ENCODE measurements at regions not wholly inside any gene's neighbourhood (a gene's known extent, or its start where the extent isn't known, plus 50 kb on each side); places are given as distances from the start of the nearest gene placed in this dataset.

DNA sequence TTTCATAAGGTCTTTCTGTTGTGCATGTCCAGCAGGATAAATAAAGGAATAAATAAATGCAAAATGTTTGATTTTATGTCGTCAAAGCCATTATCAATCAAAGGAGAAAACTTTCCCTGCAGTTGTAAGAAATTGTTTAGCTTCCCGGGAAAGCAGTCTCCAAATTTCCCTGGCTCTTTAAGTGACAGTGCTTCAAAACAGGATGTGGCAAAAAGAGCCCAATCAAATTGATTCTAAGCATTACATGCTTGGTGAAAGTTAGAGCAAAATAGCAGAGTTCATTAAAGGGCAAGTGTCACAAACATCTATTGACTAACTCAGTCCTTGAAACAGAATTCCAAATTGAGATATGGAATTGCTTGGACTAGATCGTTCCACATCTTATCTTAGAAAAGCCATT lies 704.1 kb downstream of the PRELID2 start:
- TF ChIP-seq, protein P1, sequence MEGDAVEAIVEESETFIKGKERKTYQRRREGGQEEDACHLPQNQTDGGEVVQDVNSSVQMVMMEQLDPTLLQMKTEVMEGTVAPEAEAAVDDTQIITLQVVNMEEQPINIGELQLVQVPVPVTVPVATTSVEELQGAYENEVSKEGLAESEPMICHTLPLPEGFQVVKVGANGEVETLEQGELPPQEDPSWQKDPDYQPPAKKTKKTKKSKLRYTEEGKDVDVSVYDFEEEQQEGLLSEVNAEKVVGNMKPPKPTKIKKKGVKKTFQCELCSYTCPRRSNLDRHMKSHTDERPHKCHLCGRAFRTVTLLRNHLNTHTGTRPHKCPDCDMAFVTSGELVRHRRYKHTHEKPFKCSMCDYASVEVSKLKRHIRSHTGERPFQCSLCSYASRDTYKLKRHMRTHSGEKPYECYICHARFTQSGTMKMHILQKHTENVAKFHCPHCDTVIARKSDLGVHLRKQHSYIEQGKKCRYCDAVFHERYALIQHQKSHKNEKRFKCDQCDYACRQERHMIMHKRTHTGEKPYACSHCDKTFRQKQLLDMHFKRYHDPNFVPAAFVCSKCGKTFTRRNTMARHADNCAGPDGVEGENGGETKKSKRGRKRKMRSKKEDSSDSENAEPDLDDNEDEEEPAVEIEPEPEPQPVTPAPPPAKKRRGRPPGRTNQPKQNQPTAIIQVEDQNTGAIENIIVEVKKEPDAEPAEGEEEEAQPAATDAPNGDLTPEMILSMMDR (conservative IDR thresholded peaks at IDR 0.05; ENCODE audit: low read length), result no peak
- no peak for TF ChIP-seq EZH2phosphoT487 (IDR thresholded peaks at IDR 0.05; ENCODE audit: borderline replicate concordance)
- H3K4me2 ChIP-seq (ENCODE audit: low read depth, low read length, poor library complexity, severe bottlenecking), result no peak overlapping the region
- H3K9ac ChIP-seq (ENCODE audit: low read depth, low read length, poor library complexity, severe bottlenecking), result no peak overlapping the region
- H3K27me3 ChIP-seq (ENCODE audit: insufficient read depth, low read length, poor library complexity, severe bottlenecking), result no peaks in the 10 kb centered on the region
- no peak overlapping the region for H2AFZ ChIP-seq (ENCODE audit: low read length)
- 0 out of 2 replicates have a peak, but pooled peaks cover under 1% of the 10 kb centered on the region for H3K9me2 ChIP-seq (replicated peaks; ENCODE audit: low read depth, low read length)
- H3K79me2 ChIP-seq (ENCODE audit: insufficient read depth, low read length), result no peaks in the 10 kb centered on the region
- H3K9me3 ChIP-seq (ENCODE audit: insufficient read depth, low read depth, low read length), result no peaks in the 10 kb centered on the region
- H4K20me1 ChIP-seq (ENCODE audit: insufficient read depth, low read length, poor library complexity, severe bottlenecking), result no peaks in the 10 kb centered on the region
- H3F3A ChIP-seq (ENCODE audit: low read depth), result no peaks in the 10 kb centered on the region
- H3K36me3 ChIP-seq (ENCODE audit: insufficient read depth, low read length), result no peaks in the 10 kb centered on the region
- no peak overlapping the region for H3K4me3 ChIP-seq (ENCODE audit: low read length, poor library complexity, severe bottlenecking)
- H3K4me1 ChIP-seq (ENCODE audit: insufficient read depth, low read length, poor library complexity, severe bottlenecking), result no peaks in the 10 kb centered on the region

DNA sequence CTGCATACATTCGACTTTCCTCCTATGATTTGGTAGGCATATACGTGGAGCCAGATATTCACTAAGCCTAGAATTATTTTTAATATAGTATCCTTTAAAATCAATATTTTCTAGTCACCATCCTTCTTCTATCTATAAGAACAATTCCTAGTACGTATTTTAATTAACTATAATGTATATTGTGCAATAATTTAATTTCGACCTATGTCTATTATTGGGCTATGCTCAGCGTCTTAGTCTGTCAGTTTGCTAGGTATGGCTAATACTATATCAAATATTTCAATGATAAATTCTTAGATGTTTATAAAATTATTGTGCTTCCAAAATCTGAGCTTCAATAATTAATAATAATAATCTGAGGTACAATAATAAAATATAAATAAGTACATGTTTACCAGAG lies 705.3 kb downstream of the PRELID2 start:
- Histone ChIP-seq H4K20me1 (ENCODE audit: insufficient read depth, low read length, poor library complexity, severe bottlenecking) (no peaks in the 10 kb centered on the region), H3F3A (ENCODE audit: low read depth) (no peaks in the 10 kb centered on the region), H2AFZ (ENCODE audit: low read length) (no peak overlapping the region), H3K9me2 (replicated peaks; ENCODE audit: low read depth, low read length) (no peaks in the 10 kb centered on the region), H3K4me3 (ENCODE audit: low read length, poor library complexity, severe bottlenecking) (no peak overlapping the region), H3K4me1 (ENCODE audit: insufficient read depth, low read length, poor library complexity, severe bottlenecking) (no peaks in the 10 kb centered on the region), H3K9me3 (ENCODE audit: insufficient read depth, low read depth, low read length) (no peaks in the 10 kb centered on the region), H3K79me2 (ENCODE audit: insufficient read depth, low read length) (no peaks in the 10 kb centered on the region), H3K9ac (ENCODE audit: low read depth, low read length, poor library complexity, severe bottlenecking) (no peak overlapping the region), H3K36me3 (ENCODE audit: insufficient read depth, low read length) (no peaks in the 10 kb centered on the region), H3K27me3 (ENCODE audit: insufficient read depth, low read length, poor library complexity, severe bottlenecking) (no peaks in the 10 kb centered on the region), H3K4me2 (ENCODE audit: low read depth, low read length, poor library complexity, severe bottlenecking) (no peak overlapping the region)
- TF ChIP-seq EZH2phosphoT487 (IDR thresholded peaks at IDR 0.05; ENCODE audit: borderline replicate concordance), result no peak
- TF ChIP-seq, protein P1 (conservative IDR thresholded peaks at IDR 0.05; ENCODE audit: low read length), result no peak

DNA sequence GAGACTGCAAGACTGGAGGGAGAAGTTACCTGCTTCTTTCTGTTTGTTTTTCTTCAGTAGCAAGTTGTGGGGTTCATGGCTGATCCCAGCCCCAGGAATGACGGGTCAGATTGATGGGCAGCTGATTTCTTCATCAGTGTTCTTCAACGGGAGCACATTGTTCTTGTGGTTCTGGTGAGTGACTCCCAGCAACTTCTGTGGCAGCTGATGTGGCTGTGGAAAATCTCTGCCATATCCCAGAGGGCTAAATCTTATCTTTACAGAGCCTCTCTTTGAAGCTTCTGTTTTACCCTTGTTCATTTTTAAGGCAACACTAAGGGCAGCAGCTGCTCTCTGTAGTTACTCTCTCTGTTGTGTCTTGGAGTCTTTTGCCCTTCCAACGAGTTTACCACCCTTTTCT lies 710.3 kb downstream of the PRELID2 start:
- no peaks in the 10 kb centered on the region for H3K36me3 ChIP-seq (ENCODE audit: insufficient read depth, low read length)
- no peak overlapping the region for H3K4me2 ChIP-seq (ENCODE audit: low read depth, low read length, poor library complexity, severe bottlenecking)
- H3F3A ChIP-seq (ENCODE audit: low read depth), result no peaks in the 10 kb centered on the region
- H3K9me2 ChIP-seq (replicated peaks; ENCODE audit: low read depth, low read length), result no peaks in the 10 kb centered on the region
- H3K4me1 ChIP-seq (ENCODE audit: insufficient read depth, low read length, poor library complexity, severe bottlenecking), result no peaks in the 10 kb centered on the region
- no peak overlapping the region for H3K9ac ChIP-seq (ENCODE audit: low read depth, low read length, poor library complexity, severe bottlenecking)
- H3K79me2 ChIP-seq (ENCODE audit: insufficient read depth, low read length), result no peaks in the 10 kb centered on the region
- H4K20me1 ChIP-seq (ENCODE audit: insufficient read depth, low read length, poor library complexity, severe bottlenecking), result no peaks in the 10 kb centered on the region
- no peak for TF ChIP-seq EZH2phosphoT487 (IDR thresholded peaks at IDR 0.05; ENCODE audit: borderline replicate concordance)
- no peak overlapping the region for H2AFZ ChIP-seq (ENCODE audit: low read length)
- no peak overlapping the region for H3K4me3 ChIP-seq (ENCODE audit: low read length, poor library complexity, severe bottlenecking)
- no peaks in the 10 kb centered on the region for H3K9me3 ChIP-seq (ENCODE audit: insufficient read depth, low read depth, low read length)
- no peaks in the 10 kb centered on the region for H3K27me3 ChIP-seq (ENCODE audit: insufficient read depth, low read length, poor library complexity, severe bottlenecking)

DNA sequence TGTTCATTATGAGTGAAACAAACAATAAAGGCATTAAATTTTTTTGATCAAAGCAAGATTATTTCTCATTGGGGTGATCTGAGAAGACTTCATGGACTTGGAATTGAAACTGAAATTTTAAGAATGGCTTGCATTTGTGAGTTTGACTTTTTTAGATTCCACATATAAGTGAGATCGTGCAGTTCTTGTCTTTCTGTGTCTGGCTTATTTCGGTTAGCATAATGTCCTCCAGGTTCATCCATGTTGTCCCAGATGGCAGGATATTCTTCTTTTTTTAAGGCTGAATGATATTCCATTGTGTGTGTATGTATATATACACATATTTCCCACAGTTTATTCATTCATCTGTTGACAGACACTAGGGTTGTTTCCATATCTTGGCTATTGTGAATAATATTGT lies 716.5 kb downstream of the PRELID2 start:
- H3K9ac ChIP-seq (ENCODE audit: low read depth, low read length, poor library complexity, severe bottlenecking), result no peak overlapping the region
- no peak overlapping the region for H2AFZ ChIP-seq (ENCODE audit: low read length)
- H3K36me3 ChIP-seq (ENCODE audit: insufficient read depth, low read length), result no peaks in the 10 kb centered on the region

More for the DNA sequence above, 716.5 kb downstream of the PRELID2 start:
- H3K4me1 ChIP-seq (ENCODE audit: insufficient read depth, low read length, poor library complexity, severe bottlenecking), result no peaks in the 10 kb centered on the region
- no peaks in the 10 kb centered on the region for H3K27me3 ChIP-seq (ENCODE audit: insufficient read depth, low read length, poor library complexity, severe bottlenecking)
- H3K4me3 ChIP-seq (ENCODE audit: low read length, poor library complexity, severe bottlenecking), result no peak overlapping the region
- H3K4me2 ChIP-seq (ENCODE audit: low read depth, low read length, poor library complexity, severe bottlenecking), result no peak overlapping the region
- no peaks in the 10 kb centered on the region for H4K20me1 ChIP-seq (ENCODE audit: insufficient read depth, low read length, poor library complexity, severe bottlenecking)
- H3K79me2 ChIP-seq (ENCODE audit: insufficient read depth, low read length), result no peaks in the 10 kb centered on the region
- TF ChIP-seq EZH2phosphoT487 (IDR thresholded peaks at IDR 0.05; ENCODE audit: borderline replicate concordance), result no peak
- TF ChIP-seq, protein P1 (conservative IDR thresholded peaks at IDR 0.05; ENCODE audit: low read length), result no peak
- H3K9me3 ChIP-seq (ENCODE audit: insufficient read depth, low read depth, low read length), result no peaks in the 10 kb centered on the region
- H3F3A ChIP-seq (ENCODE audit: low read depth), result no peaks in the 10 kb centered on the region
- H3K9me2 ChIP-seq (replicated peaks; ENCODE audit: low read depth, low read length), result no peaks in the 10 kb centered on the region
